ENCODE measurements at regions not wholly inside any gene's neighbourhood (a gene's known extent, or its start where the extent isn't known, plus 50 kb on each side); places are given as distances from the start of the nearest gene placed in this dataset.

DNA sequence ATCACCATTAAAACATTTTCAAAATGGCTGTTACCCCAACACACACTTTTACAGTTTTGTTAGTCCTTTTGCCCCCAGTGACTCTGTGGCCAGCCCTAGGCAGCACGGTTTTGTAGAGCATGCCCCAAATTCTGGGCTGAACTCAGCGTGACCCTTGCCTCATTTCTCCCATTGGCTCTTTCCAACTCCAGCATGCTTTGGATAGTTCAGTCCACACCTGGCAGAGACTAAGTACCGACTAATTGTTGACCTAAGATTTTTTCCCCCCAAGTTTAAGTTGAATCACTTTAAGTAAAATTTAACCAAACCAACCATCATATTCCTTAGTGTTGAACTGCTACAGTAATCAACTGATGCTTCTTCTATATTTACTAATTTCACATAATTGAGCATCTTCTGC, 62.4 kb upstream of the LRRC8B start:
- TF ChIP-seq, protein P1, sequence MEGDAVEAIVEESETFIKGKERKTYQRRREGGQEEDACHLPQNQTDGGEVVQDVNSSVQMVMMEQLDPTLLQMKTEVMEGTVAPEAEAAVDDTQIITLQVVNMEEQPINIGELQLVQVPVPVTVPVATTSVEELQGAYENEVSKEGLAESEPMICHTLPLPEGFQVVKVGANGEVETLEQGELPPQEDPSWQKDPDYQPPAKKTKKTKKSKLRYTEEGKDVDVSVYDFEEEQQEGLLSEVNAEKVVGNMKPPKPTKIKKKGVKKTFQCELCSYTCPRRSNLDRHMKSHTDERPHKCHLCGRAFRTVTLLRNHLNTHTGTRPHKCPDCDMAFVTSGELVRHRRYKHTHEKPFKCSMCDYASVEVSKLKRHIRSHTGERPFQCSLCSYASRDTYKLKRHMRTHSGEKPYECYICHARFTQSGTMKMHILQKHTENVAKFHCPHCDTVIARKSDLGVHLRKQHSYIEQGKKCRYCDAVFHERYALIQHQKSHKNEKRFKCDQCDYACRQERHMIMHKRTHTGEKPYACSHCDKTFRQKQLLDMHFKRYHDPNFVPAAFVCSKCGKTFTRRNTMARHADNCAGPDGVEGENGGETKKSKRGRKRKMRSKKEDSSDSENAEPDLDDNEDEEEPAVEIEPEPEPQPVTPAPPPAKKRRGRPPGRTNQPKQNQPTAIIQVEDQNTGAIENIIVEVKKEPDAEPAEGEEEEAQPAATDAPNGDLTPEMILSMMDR (conservative IDR thresholded peaks at IDR 0.05), result no peak
- no peak for TF ChIP-seq ZFX (IDR thresholded peaks at IDR 0.05)

All from C4-2B (cell line).